Neural progenitor cell (in vitro differentiated cells): ENCODE measurements at regions not wholly inside any gene's neighbourhood (a gene's known extent, or its start where the extent isn't known, plus 50 kb on each side); places are given as distances from the start of the nearest gene placed in this dataset.

Source experiments
- DNase-seq: peaks from one replicate; pipeline ENCODE4 v3.0.0-alpha.2; 2016; ENCODE audit warnings: low spot score
- H2AFZ ChIP-seq: fragments of 200-600 bp; sonication (generic); replicated peaks from 2 replicates; pipeline ENCODE4 v1.6.1; 2016; ENCODE audit warnings: antibody characterized with exemption
- H3F3A ChIP-seq: fragments of 200-600 bp; sonication (generic); 2 replicates; pipeline ENCODE4 v1.6.1; 2016; ENCODE audit warnings: antibody characterized with exemption, low read depth
- H3K27ac ChIP-seq: fragments of 200-600 bp; sonication (generic); 2 replicates; pipeline ENCODE4 v1.5.1; 2016; ENCODE audit warnings: mild to moderate bottlenecking
- H3K27me3 ChIP-seq: fragments of 200-600 bp; sonication (generic); 2 replicates; pipeline ENCODE4 v1.6.1; 2016; ENCODE audit warnings: mild to moderate bottlenecking, moderate library complexity
- H3K36me3 ChIP-seq: fragments of 200-600 bp; sonication (generic); 2 replicates; pipeline ENCODE4 v1.5.1; 2016
- H3K4me1 ChIP-seq: fragments of 200-600 bp; sonication (generic); 2 replicates; pipeline ENCODE4 v1.6.1; 2016; ENCODE audit warnings: mixed run types
- H3K4me2 ChIP-seq: fragments of 200-600 bp; sonication (generic); 2 replicates; pipeline ENCODE4 v1.6.1; 2016
- H3K4me3 ChIP-seq: fragments of 200-600 bp; sonication (generic); 2 replicates; pipeline ENCODE4 v1.5.1; 2016
- H3K79me2 ChIP-seq: fragments of 200-600 bp; sonication (generic); 2 replicates; pipeline ENCODE4 v1.6.1; 2016; ENCODE audit warnings: low read depth
- H3K9ac ChIP-seq: fragments of 200-600 bp; sonication (generic); 2 replicates; pipeline ENCODE4 v1.6.1; 2016
- H3K9me3 ChIP-seq: fragments of 200-600 bp; sonication (generic); 2 replicates; pipeline ENCODE4 v1.5.1; 2016; ENCODE audit warnings: low read depth
- H4K20me1 ChIP-seq: fragments of 200-600 bp; sonication (generic); 2 replicates; pipeline ENCODE4 v1.6.1; 2016; ENCODE audit warnings: low read depth
- H3K27ac Mint-ChIP-seq: 3 replicates; pipeline ENCODE4 v1.8.0; 2021; ENCODE audit warnings: mixed read lengths
- H3K27me3 Mint-ChIP-seq: 2 replicates; pipeline ENCODE4 v1.8.0; 2022; ENCODE audit warnings: low read depth, mild to moderate bottlenecking, inconsistent platforms, moderate library complexity, mixed read lengths; ENCODE audit not compliant: insufficient read depth
- H3K36me3 Mint-ChIP-seq: 3 replicates; pipeline ENCODE4 v1.8.0; 2021; ENCODE audit warnings: mixed read lengths
- H3K4me1 Mint-ChIP-seq: 3 replicates; pipeline ENCODE4 v1.8.0; 2021; ENCODE audit warnings: mixed read lengths
- H3K4me3 Mint-ChIP-seq: 3 replicates; pipeline ENCODE4 v1.8.0; 2021; ENCODE audit warnings: mild to moderate bottlenecking, moderate library complexity, mixed read lengths
- H3K9me3 Mint-ChIP-seq: 3 replicates; pipeline ENCODE4 v1.8.0; 2020; ENCODE audit warnings: mixed read lengths
- CTCF ChIP-seq: fragments of 200-600 bp; sonication (generic); IDR thresholded peaks from 2 replicates; pipeline ENCODE4 v1.5.1; 2017; ENCODE audit warnings: antibody characterized with exemption, mild to moderate bottlenecking
- EZH2 ChIP-seq: fragments of 200-600 bp; sonication (generic); IDR thresholded peaks from 2 replicates; pipeline ENCODE4 v1.6.1; 2017; ENCODE audit warnings: antibody characterized with exemption, mild to moderate bottlenecking, moderate library complexity
- EZH2phosphoT487 ChIP-seq: fragments of 200-600 bp; sonication (generic); IDR thresholded peaks from 2 replicates; pipeline ENCODE4 v1.6.1; 2017; ENCODE audit warnings: antibody characterized with exemption

GRCh38 chr5:173716058-173716682 is 99.7 kb upstream of the BOD1 start:
- no peak overlapping the region for H3K27ac ChIP-seq
- H3K4me1 ChIP-seq, result peaks cover 24% of the 10 kb centered on the region
- H3K79me2 ChIP-seq, result no peaks in the 10 kb centered on the region
- H3K4me3 Mint-ChIP-seq, result no peak overlapping the region
- DNase-seq, result no peak
- H3K4me1 Mint-ChIP-seq, result peaks cover 31% of the 10 kb centered on the region
- H3K9me3 ChIP-seq, result no peaks in the 10 kb centered on the region
- H3F3A ChIP-seq, result no peaks in the 10 kb centered on the region
- no peak overlapping the region for H3K9ac ChIP-seq
- H2AFZ ChIP-seq, result no peak overlapping the region
- H3K36me3 ChIP-seq, result no peaks in the 10 kb centered on the region
- H3K4me2 ChIP-seq, result no peak overlapping the region
- H3K9me3 Mint-ChIP-seq, result no peaks in the 10 kb centered on the region
- TF ChIP-seq EZH2phosphoT487 (no peak), CTCF (no peak), EZH2 (no peak)
- no peak overlapping the region for H3K4me3 ChIP-seq
- no peaks in the 10 kb centered on the region for H4K20me1 ChIP-seq
- H3K27me3 ChIP-seq, result no peaks in the 10 kb centered on the region
- H3K27me3 Mint-ChIP-seq, result peaks cover 11% of the 10 kb centered on the region
- no peaks in the 10 kb centered on the region for H3K36me3 Mint-ChIP-seq
- H3K27ac Mint-ChIP-seq, result peak overlapping the region; percentile 21

- peaks cover 16% of the 10 kb centered on the region for H3K4me1 ChIP-seq
- no peaks in the 10 kb centered on the region for H3F3A ChIP-seq
- no peaks in the 10 kb centered on the region for H3K36me3 ChIP-seq
- H3K4me3 Mint-ChIP-seq, result no peak overlapping the region
- no peak for TF ChIP-seq CTCF
- no peak for TF ChIP-seq EZH2
- TF ChIP-seq EZH2phosphoT487, result no peak
- no peak overlapping the region for H2AFZ ChIP-seq
- H3K27ac Mint-ChIP-seq, result no peak overlapping the region
- DNase-seq, result no peak
- no peak overlapping the region for H3K4me3 ChIP-seq
- H3K27ac ChIP-seq, result no peak overlapping the region
- no peaks in the 10 kb centered on the region for H3K36me3 Mint-ChIP-seq
- no peaks in the 10 kb centered on the region for H3K9me3 Mint-ChIP-seq
- H3K9ac ChIP-seq, result no peak overlapping the region
- no peak overlapping the region for H3K4me2 ChIP-seq
- no peaks in the 10 kb centered on the region for H3K27me3 ChIP-seq
- no peaks in the 10 kb centered on the region for H3K9me3 ChIP-seq
- no peaks in the 10 kb centered on the region for H3K79me2 ChIP-seq
- H3K4me1 Mint-ChIP-seq, result peaks cover 33% of the 10 kb centered on the region
- no peaks in the 10 kb centered on the region for H4K20me1 ChIP-seq
- H3K27me3 Mint-ChIP-seq, result peaks cover 11% of the 10 kb centered on the region
These were observed 101.5 kb upstream of the BOD1 start for GRCh38 chr5:173717959-173718358.

- no peak overlapping the region for H3K9ac ChIP-seq
- H3K4me1 ChIP-seq, result peaks cover 16% of the 10 kb centered on the region
These were observed 102.0 kb upstream of the BOD1 start for GRCh38 chr5:173718469-173718868.

More at GRCh38 chr5:173718469-173718868, 102.0 kb upstream of the BOD1 start:
- Histone ChIP-seq H3K9me3 (no peaks in the 10 kb centered on the region), H3K79me2 (no peaks in the 10 kb centered on the region), H3F3A (no peaks in the 10 kb centered on the region), H2AFZ (no peak overlapping the region), H3K36me3 (no peaks in the 10 kb centered on the region), H3K27me3 (no peaks in the 10 kb centered on the region), H3K4me2 (no peak overlapping the region), H3K27ac (no peak overlapping the region), H4K20me1 (no peaks in the 10 kb centered on the region), H3K4me3 (no peak overlapping the region)
- no peaks in the 10 kb centered on the region for H3K36me3 Mint-ChIP-seq
- H3K4me1 Mint-ChIP-seq, result peaks cover 30% of the 10 kb centered on the region
- H3K27me3 Mint-ChIP-seq, result peaks cover 11% of the 10 kb centered on the region
- DNase-seq, result no peak
- no peak for TF ChIP-seq CTCF
- TF ChIP-seq EZH2phosphoT487, result no peak
- TF ChIP-seq EZH2, result no peak
- no peaks in the 10 kb centered on the region for H3K9me3 Mint-ChIP-seq
- peak overlapping the region; percentile 12 for H3K27ac Mint-ChIP-seq
- H3K4me3 Mint-ChIP-seq, result no peak overlapping the region
